HT-29 (cell line): ENCODE measurements at regions not wholly inside any gene's neighbourhood (a gene's known extent, or its start where the extent isn't known, plus 50 kb on each side); places are given as distances from the start of the nearest gene placed in this dataset.

ENCODE experiments used
- DNase-seq: peaks from one replicate; pipeline ENCODE4 v3.0.0-alpha.2; 2015; ENCODE audit warnings: low spot score

GRCh38 chr1:187079330-187079729 is 250.6 kb downstream of the PLA2G4A start:
- DNase-seq: no peak

- DNase-seq: no peak
These were observed 262.9 kb downstream of the PLA2G4A start for GRCh38 chr1:187091666-187092065.

GRCh38 chr1:187092104-187092503 is 263.4 kb downstream of the PLA2G4A start:
- DNase-seq: no peak

GRCh38 chr1:187096689-187097088 is 267.9 kb downstream of the PLA2G4A start:
- no peak for DNase-seq

GRCh38 chr1:187110351-187110750 is 281.6 kb downstream of the PLA2G4A start:
- no peak for DNase-seq

- no peak for DNase-seq
These were observed 286.0 kb downstream of the PLA2G4A start for GRCh38 chr1:187114792-187115191.

GRCh38 chr1:187121661-187122060 is 292.9 kb downstream of the PLA2G4A start:
- no peak for DNase-seq

- no peak for DNase-seq
These were observed 293.8 kb downstream of the PLA2G4A start for GRCh38 chr1:187122566-187122965.

GRCh38 chr1:187129132-187129531 is 300.4 kb downstream of the PLA2G4A start:
- no peak for DNase-seq

GRCh38 chr1:187143783-187144182 is 315.0 kb downstream of the PLA2G4A start:
- DNase-seq: no peak

GRCh38 chr1:187146388-187146787 is 317.6 kb downstream of the PLA2G4A start:
- DNase-seq: no peak

- no peak for DNase-seq
These were observed 322.8 kb downstream of the PLA2G4A start for GRCh38 chr1:187151555-187151954.

GRCh38 chr1:187153047-187153446 is 324.3 kb downstream of the PLA2G4A start:
- no peak for DNase-seq

GRCh38 chr1:187157115-187157514 is 328.4 kb downstream of the PLA2G4A start:
- DNase-seq: no peak

- no peak for DNase-seq
These were observed 328.8 kb downstream of the PLA2G4A start for GRCh38 chr1:187157552-187157951.

- DNase-seq: no peak
These were observed 338.8 kb downstream of the PLA2G4A start for GRCh38 chr1:187167555-187167954.

- no peak for DNase-seq
These were observed 339.5 kb downstream of the PLA2G4A start for GRCh38 chr1:187168297-187168696.

GRCh38 chr1:187185389-187185788 is 356.6 kb downstream of the PLA2G4A start:
- DNase-seq: no peak

GRCh38 chr1:187197685-187198084 is 368.9 kb downstream of the PLA2G4A start:
- DNase-seq: no peak

- no peak for DNase-seq
These were observed 374.5 kb downstream of the PLA2G4A start for GRCh38 chr1:187203257-187203656.

GRCh38 chr1:187212377-187212776 is 383.6 kb downstream of the PLA2G4A start:
- DNase-seq: no peak

- no peak for DNase-seq
These were observed 397.6 kb downstream of the PLA2G4A start for GRCh38 chr1:187226396-187226795.

GRCh38 chr1:187228790-187229189 is 400.0 kb downstream of the PLA2G4A start:
- DNase-seq: no peak

- no peak for DNase-seq
These were observed 400.7 kb downstream of the PLA2G4A start for GRCh38 chr1:187229496-187229895.

GRCh38 chr1:187234706-187235105 is 406.0 kb downstream of the PLA2G4A start:
- no peak for DNase-seq
